GM13976 (cell line): ENCODE measurements at regions not wholly inside any gene's neighbourhood (a gene's known extent, or its start where the extent isn't known, plus 50 kb on each side); places are given as distances from the start of the nearest gene placed in this dataset.

Experiments
- DNase-seq: peaks from one replicate; pipeline ENCODE4 v3.0.0; 2012; ENCODE audit warnings: low spot score
- CTCF ChIP-seq: IDR thresholded peaks from 2 replicates; pipeline ENCODE4 v1.5.1; 2012; ENCODE audit warnings: borderline replicate concordance, mild to moderate bottlenecking; ENCODE audit not compliant: insufficient read depth; ENCODE audit errors: extremely low read depth, missing control alignments, control extremely low read depth
- in situ Hi-C: fragments of 300-500 bp; cut with MboI; formaldehyde crosslinking; loops from one replicate; pipeline ENCODE4 v1.12.0; 2022; ENCODE audit warnings: low sequenced_read_pairs, mixed read lengths, inconsistent platforms; ENCODE audit not compliant: unreplicated experiment

- no peak for DNase-seq
- in situ Hi-C loops = no loop called here
These were observed 144.6 kb downstream of the WT1 start for GRCh38 chr11:32290783-32291182.

GRCh38 chr11:32297611-32298011 lies 137.7 kb downstream of the WT1 start:
- in situ Hi-C loops = no loop called here
- DNase-seq = peak; percentile 44
- TF ChIP-seq CTCF = no peak

More at GRCh38 chr11:32290783-32291182, 144.6 kb downstream of the WT1 start:
- no peak for TF ChIP-seq CTCF

GRCh38 chr11:32302826-32303225 lies 132.5 kb downstream of the WT1 start:
- no peak for TF ChIP-seq CTCF
- DNase-seq = no peak
- in situ Hi-C loops = no loop called here

- DNase-seq = no peak
- no peak for TF ChIP-seq CTCF
- in situ Hi-C loops = no loop called here
These were observed 130.8 kb downstream of the WT1 start for GRCh38 chr11:32304521-32304920.

GRCh38 chr11:32305460-32305859 lies 129.9 kb downstream of the WT1 start:
- no peak for TF ChIP-seq CTCF
- DNase-seq = no peak
- in situ Hi-C loops = no loop called here

GRCh38 chr11:32307471-32307870 lies 127.9 kb downstream of the WT1 start:
- TF ChIP-seq CTCF = no peak
- in situ Hi-C loops = no loop called here
- DNase-seq = no peak

- in situ Hi-C loops = no loop called here
- no peak for TF ChIP-seq CTCF
- DNase-seq = no peak
These were observed 127.4 kb downstream of the WT1 start for GRCh38 chr11:32307913-32308312.
